ENCODE measurements at regions not wholly inside any gene's neighbourhood (a gene's known extent, or its start where the extent isn't known, plus 50 kb on each side); places are given as distances from the start of the nearest gene placed in this dataset.

- no TSS peak for BruUV-seq (replicated peaks)
- FAIRE-seq = no peak
Measured at GRCh38 chr5:56480705-56481427, 247.7 kb upstream of the ANKRD55 start.

More at GRCh38 chr5:56480705-56481427, 247.7 kb upstream of the ANKRD55 start:
- H3K36me3 ChIP-seq (ENCODE audit: control insufficient read depth, insufficient read depth, low read length) = no peaks in the 10 kb centered on the region
- peaks cover 13 to 28% of the 10 kb centered on the region in 2 experiments for H3K27me3 ChIP-seq (ENCODE audit: control insufficient read depth in 2 of 2, insufficient read depth in 2 of 2, low read length in 2 of 2)
- no peaks in the 10 kb centered on the region for H3K79me2 ChIP-seq (ENCODE audit: control insufficient read depth, insufficient read depth, low read length)
- H3K4me1 ChIP-seq (replicated peaks in 1 of 2; ENCODE audit: control insufficient read depth in 2 of 2, insufficient read depth in 2 of 2, low read length in 2 of 2) = peaks cover 0 to 13% of the 10 kb centered on the region in 2 experiments; a peak in 2 of 5 replicates
- TF ChIP-seq, protein P1, sequence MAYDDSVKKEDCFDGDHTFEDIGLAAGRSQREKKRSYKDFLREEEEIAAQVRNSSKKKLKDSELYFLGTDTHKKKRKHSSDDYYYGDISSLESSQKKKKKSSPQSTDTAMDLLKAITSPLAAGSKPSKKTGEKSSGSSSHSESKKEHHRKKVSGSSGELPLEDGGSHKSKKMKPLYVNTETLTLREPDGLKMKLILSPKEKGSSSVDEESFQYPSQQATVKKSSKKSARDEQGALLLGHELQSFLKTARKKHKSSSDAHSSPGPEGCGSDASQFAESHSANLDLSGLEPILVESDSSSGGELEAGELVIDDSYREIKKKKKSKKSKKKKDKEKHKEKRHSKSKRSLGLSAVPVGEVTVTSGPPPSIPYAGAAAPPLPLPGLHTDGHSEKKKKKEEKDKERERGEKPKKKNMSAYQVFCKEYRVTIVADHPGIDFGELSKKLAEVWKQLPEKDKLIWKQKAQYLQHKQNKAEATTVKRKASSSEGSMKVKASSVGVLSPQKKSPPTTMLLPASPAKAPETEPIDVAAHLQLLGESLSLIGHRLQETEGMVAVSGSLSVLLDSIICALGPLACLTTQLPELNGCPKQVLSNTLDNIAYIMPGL (CRISPR knock-in tag; IDR thresholded peaks at IDR 0.05) = no peak
- TF ChIP-seq FOXM1 (IDR thresholded peaks at IDR 0.05; ENCODE audit: low read depth) (no peak), FOXM1 (CRISPR knock-in tag; IDR thresholded peaks at IDR 0.05; ENCODE audit: low read depth) (no peak), ARID3B (CRISPR knock-in tag; IDR thresholded peaks at IDR 0.05; ENCODE audit: borderline replicate concordance) (no peak), ZNF639 (CRISPR knock-in tag; conservative IDR thresholded peaks at IDR 0.05 in 1 of 2, IDR thresholded peaks at IDR 0.05 in 1 of 2) (no peak), PREB (CRISPR knock-in tag; IDR thresholded peaks at IDR 0.05) (no peak), ATF6 (CRISPR knock-in tag; IDR thresholded peaks at IDR 0.05) (no peak), TOE1 (IDR thresholded peaks at IDR 0.05; ENCODE audit: borderline replicate concordance) (no peak), TOE1 (CRISPR knock-in tag; IDR thresholded peaks at IDR 0.05; ENCODE audit: borderline replicate concordance, low read depth) (no peak)
- H3K4me3 ChIP-seq = no peak overlapping the region
- H3K9ac ChIP-seq (ENCODE audit: insufficient read depth in 1 of 2, low read depth in 2 of 2, low read length in 2 of 2) = no peak overlapping the region
- WGBS (ENCODE audit: insufficient coverage, low coverage, missing lambda C conversion rate) = 42% methylated on average over 20 of the region's 62 CpGs
- H3K9me3 ChIP-seq (replicated peaks; ENCODE audit: control insufficient read depth, insufficient read depth, low read depth, low read length) = no peaks in the 10 kb centered on the region
- ATAC-seq (no peak), DNase-seq (ENCODE audit: extremely low read depth in 1 of 4, low spot score in 3 of 4) (no peak)
- in situ Hi-C loops (cut with MboI) (no loop called here), intact Hi-C loops (cut with micrococcal nuclease) (no loop called here)
- H3K27ac ChIP-seq (ENCODE audit: extremely low read depth, low read depth, low read length) = no peak overlapping the region
- ChIA-PET CTCF (ENCODE audit: low intra/inter-chr PET ratio) (no interaction called here), POLR2A (interaction anchor here (0.5 to 0.9 kb wide), 2 partner anchors 69 to 976 kb away, joined by 3 read pairs; no protein-coding TSS in a partner anchor)
- no peak overlapping the region for H3K4me2 ChIP-seq (ENCODE audit: insufficient read depth, low read length)
- H4K20me1 ChIP-seq (replicated peaks; ENCODE audit: control insufficient read depth, insufficient read depth, low read length) = no peaks in the 10 kb centered on the region
- no peak overlapping the region for H2AFZ ChIP-seq (ENCODE audit: low read depth, low read length)
- H3K9me1 ChIP-seq (ENCODE audit: control insufficient read depth, insufficient read depth, low read length) = no peaks in the 10 kb centered on the region

All from K562 (cell line).